GM23338 (cell line): ENCODE measurements at regions not wholly inside any gene's neighbourhood (a gene's known extent, or its start where the extent isn't known, plus 50 kb on each side); places are given as distances from the start of the nearest gene placed in this dataset.
"Not testable (repeated sequence)": the region's sequence is repeated elsewhere in the genome, so short reads cannot be mapped to it uniquely, and the experiment has no call there.

Source experiments
- ATAC-seq: fragments of 200-7000 bp; cut with Tn5 transposase; 3 replicates; pipeline ENCODE4 v1.9.1; 2020
- DNase-seq: peaks from one replicate; pipeline ENCODE4 v3.0.0-alpha.2; 2015; ENCODE audit warnings: low spot score
- H2AFZ ChIP-seq: fragments of 200-600 bp; sonication (generic); 2 replicates; pipeline ENCODE4 v1.8.0; 2016; ENCODE audit warnings: antibody characterized with exemption, mild to moderate bottlenecking, moderate library complexity
- H3F3A ChIP-seq: fragments of 200-600 bp; sonication (generic); replicated peaks from 2 replicates; pipeline ENCODE4 v1.8.0; 2017; ENCODE audit warnings: antibody characterized with exemption, mixed run types, low read depth
- H3K27ac ChIP-seq: fragments of 200-600 bp; sonication (generic); 2 replicates; pipeline ENCODE4 v1.6.1; 2016; ENCODE audit warnings: low read depth
- H3K27me3 ChIP-seq: fragments of 200-600 bp; sonication (generic); 2 replicates; pipeline ENCODE4 v1.8.0; 2016; ENCODE audit warnings: mild to moderate bottlenecking, mixed run types, moderate library complexity; ENCODE audit not compliant: insufficient read depth
- H3K36me3 ChIP-seq: fragments of 200-600 bp; sonication (generic); 2 replicates; pipeline ENCODE4 v1.8.0; 2016; ENCODE audit warnings: mild to moderate bottlenecking; ENCODE audit not compliant: insufficient read depth
- H3K4me1 ChIP-seq: fragments of 200-600 bp; sonication (generic); 2 replicates; pipeline ENCODE4 v1.8.0; 2016; ENCODE audit warnings: mild to moderate bottlenecking, moderate library complexity; ENCODE audit not compliant: insufficient read depth
- H3K4me2 ChIP-seq: fragments of 200-600 bp; sonication (generic); 2 replicates; pipeline ENCODE4 v1.7.1; 2017; ENCODE audit warnings: mixed run types
- H3K4me3 ChIP-seq: fragments of 200-600 bp; sonication (generic); 2 replicates; pipeline ENCODE4 v1.6.1; 2016; ENCODE audit warnings: mixed run types
- H3K79me2 ChIP-seq: fragments of 200-600 bp; sonication (generic); replicated peaks from 2 replicates; pipeline ENCODE4 v1.8.0; 2017; ENCODE audit warnings: mild to moderate bottlenecking; ENCODE audit not compliant: insufficient read depth
- H3K9me2 ChIP-seq: fragments of 200-600 bp; sonication (generic); 2 replicates; pipeline ENCODE4 v1.8.0; 2017; ENCODE audit not compliant: insufficient read depth
- H4K20me1 ChIP-seq: fragments of 200-600 bp; sonication (generic); replicated peaks from 2 replicates; pipeline ENCODE4 v1.8.0; 2017; ENCODE audit warnings: mild to moderate bottlenecking; ENCODE audit not compliant: insufficient read depth
- H3K27ac Mint-ChIP-seq: 2 replicates; pipeline ENCODE4 v1.8.0; 2020; ENCODE audit warnings: inconsistent platforms, mild to moderate bottlenecking, moderate library complexity, mixed read lengths
- H3K27me3 Mint-ChIP-seq: 3 replicates; pipeline ENCODE4 v1.8.0; 2022; ENCODE audit warnings: low read depth, mild to moderate bottlenecking, moderate library complexity, mixed read lengths, inconsistent platforms; ENCODE audit not compliant: insufficient read depth, poor library complexity
- H3K36me3 Mint-ChIP-seq: 3 replicates; pipeline ENCODE4 v1.8.0; 2021; ENCODE audit warnings: low read depth, mild to moderate bottlenecking, inconsistent platforms, moderate library complexity, mixed read lengths
- H3K4me1 Mint-ChIP-seq: 3 replicates; pipeline ENCODE4 v1.8.0; 2020; ENCODE audit warnings: mild to moderate bottlenecking, inconsistent platforms, mixed read lengths
- H3K4me3 Mint-ChIP-seq: 3 replicates; pipeline ENCODE4 v1.8.0; 2021; ENCODE audit warnings: moderate library complexity, mild to moderate bottlenecking, inconsistent platforms, mixed read lengths
- H3K9me3 Mint-ChIP-seq: 3 replicates; pipeline ENCODE4 v1.8.0; 2020; ENCODE audit warnings: moderate library complexity, mild to moderate bottlenecking, inconsistent platforms, mixed read lengths
- CREB1 ChIP-seq: fragments of 250-450 bp; sonication (Bioruptor Pico); IDR thresholded peaks from 2 replicates; pipeline ENCODE4 v1.5.0; 2020; ENCODE audit warnings: low read depth, mild to moderate bottlenecking, moderate library complexity
- EZH2 ChIP-seq: fragments of 200-600 bp; sonication (generic); IDR thresholded peaks from one replicate; pipeline ENCODE4 v1.8.0; 2017; ENCODE audit warnings: antibody characterized with exemption, mild to moderate bottlenecking, low read depth; ENCODE audit not compliant: unreplicated experiment
- EZH2phosphoT487 ChIP-seq: fragments of 200-600 bp; sonication (generic); IDR thresholded peaks from one replicate; pipeline ENCODE4 v1.8.1; 2018; ENCODE audit warnings: antibody characterized with exemption; ENCODE audit not compliant: unreplicated experiment
- JUNB ChIP-seq: IDR thresholded peaks from one replicate; pipeline ENCODE4 v1.6.1; 2016; ENCODE audit warnings: antibody characterized with exemption; ENCODE audit not compliant: unreplicated experiment
- NANOG ChIP-seq: IDR thresholded peaks from 2 replicates; pipeline ENCODE4 v1.6.1; 2016; ENCODE audit warnings: antibody characterized with exemption, borderline replicate concordance
- POLR2AphosphoS5 ChIP-seq: IDR thresholded peaks from 2 replicates; pipeline ENCODE4 v1.6.1; 2016; ENCODE audit warnings: antibody characterized with exemption, low read depth
- REST ChIP-seq: IDR thresholded peaks from one replicate; pipeline ENCODE4 v1.6.1; 2018; ENCODE audit warnings: antibody characterized with exemption; ENCODE audit not compliant: unreplicated experiment
- ZNF114 ChIP-seq: fragments of 250-450 bp; sonication (Bioruptor Pico); IDR thresholded peaks from 2 replicates; pipeline ENCODE4 v1.5.0; 2020; ENCODE audit warnings: mild to moderate bottlenecking, moderate library complexity
- ZNF331 ChIP-seq: fragments of 250-450 bp; sonication (Bioruptor Pico); IDR thresholded peaks from 2 replicates; pipeline ENCODE4 v1.5.0; 2020; ENCODE audit warnings: low read depth, mild to moderate bottlenecking, moderate library complexity
- ZNF462 ChIP-seq: fragments of 250-450 bp; sonication (Bioruptor Pico); IDR thresholded peaks from 2 replicates; pipeline ENCODE4 v1.5.0; 2020; ENCODE audit warnings: mild to moderate bottlenecking, moderate library complexity

- DNase-seq = no peak
- Mint-ChIP-seq H3K27me3 (no peaks in the 10 kb centered on the region), H3K36me3 (no peaks in the 10 kb centered on the region), H3K4me3 (no peak overlapping the region), H3K4me1 (peaks cover 3% of the 10 kb centered on the region), H3K9me3 (no peaks in the 10 kb centered on the region), H3K27ac (no peak overlapping the region)
- no peak for ATAC-seq
- Histone ChIP-seq H3K9me2 (no peaks in the 10 kb centered on the region), H2AFZ (no peak overlapping the region), H3F3A (no peaks in the 10 kb centered on the region), H3K36me3 (no peaks in the 10 kb centered on the region), H3K4me3 (no peak overlapping the region), H3K27ac (no peak overlapping the region), H3K4me2 (no peak overlapping the region), H3K79me2 (no peaks in the 10 kb centered on the region), H4K20me1 (no peaks in the 10 kb centered on the region), H3K27me3 (no peaks in the 10 kb centered on the region), H3K4me1 (no peaks in the 10 kb centered on the region; the same call in 1 of the 2 replicates)
- no peak for TF ChIP-seq REST
- TF ChIP-seq JUNB = no peak
- TF ChIP-seq ZNF114 (CRISPR knock-in tag) = no peak
- no peak for TF ChIP-seq EZH2
- TF ChIP-seq ZNF331 (CRISPR knock-in tag) = no peak
- no peak for TF ChIP-seq NANOG
- no peak for TF ChIP-seq EZH2phosphoT487
- no peak for TF ChIP-seq ZNF462
- TF ChIP-seq POLR2AphosphoS5 = no peak
- TF ChIP-seq CREB1 (CRISPR knock-in tag) = no peak
Observed at GRCh38 chr1:182203191-182203875, 141.8 kb upstream of the ZNF648 start.

DNA sequence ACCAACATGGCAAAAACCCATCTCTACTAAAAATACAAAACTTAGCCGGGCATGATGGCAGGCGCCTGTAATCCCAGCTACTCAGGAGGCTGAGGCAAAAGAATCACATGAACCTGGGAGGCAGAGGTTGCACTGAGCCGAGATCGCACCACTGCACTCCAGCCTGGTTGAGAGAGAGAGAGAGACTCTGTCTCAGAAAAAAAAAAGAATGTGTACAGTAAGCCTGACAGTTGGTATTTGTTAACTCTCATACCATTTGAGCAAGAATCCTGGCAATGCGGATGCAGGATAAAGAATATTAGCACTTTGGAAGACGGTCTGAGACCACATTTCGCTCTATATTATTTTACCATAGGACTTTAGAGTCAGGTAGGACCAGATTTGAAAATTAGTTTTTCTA lies 140.0 kb upstream of the ZNF648 start:
- not testable (repeated sequence) for H3K4me2 ChIP-seq, H3K4me3 Mint-ChIP-seq, H3K4me1 ChIP-seq, H3K27me3 ChIP-seq, H3K79me2 ChIP-seq, H3K27ac ChIP-seq, H2AFZ ChIP-seq, H3K27ac Mint-ChIP-seq, DNase-seq, H3K4me1 Mint-ChIP-seq, H3K9me3 Mint-ChIP-seq, ATAC-seq, H3K36me3 ChIP-seq, H3K36me3 Mint-ChIP-seq, H4K20me1 ChIP-seq, H3K4me3 ChIP-seq, H3K27me3 Mint-ChIP-seq, H3K9me2 ChIP-seq, H3F3A ChIP-seq
